Chondrocyte (in vitro differentiated cells): ENCODE measurements at regions not wholly inside any gene's neighbourhood (a gene's known extent, or its start where the extent isn't known, plus 50 kb on each side); places are given as distances from the start of the nearest gene placed in this dataset.
A peak's percentile ranks its signal among the peaks of the same experiment; 100 is the strongest.
"Not testable (repeated sequence)": the region's sequence is repeated elsewhere in the genome, so short reads cannot be mapped to it uniquely, and the experiment has no call there.

ENCODE experiments used
- DNase-seq: peaks from one replicate; pipeline ENCODE4 v3.0.0; 2021; ENCODE audit warnings: mixed read lengths, low spot score
- H3K27ac Mint-ChIP-seq: one replicate; pipeline ENCODE4 v1.8.0; 2021; ENCODE audit warnings: mild to moderate bottlenecking, moderate library complexity, mixed read lengths; ENCODE audit not compliant: unreplicated experiment
- H3K27me3 Mint-ChIP-seq: 2 replicates; pipeline ENCODE4 v1.8.0; 2021; ENCODE audit warnings: low read depth, mixed read lengths
- H3K36me3 Mint-ChIP-seq: 2 replicates; pipeline ENCODE4 v1.8.0; 2021; ENCODE audit warnings: low read depth, mixed read lengths
- H3K4me1 Mint-ChIP-seq: 2 replicates; pipeline ENCODE4 v1.8.0; 2021; ENCODE audit warnings: low read depth, mild to moderate bottlenecking, mixed read lengths
- H3K4me3 Mint-ChIP-seq: one replicate; pipeline ENCODE4 v1.8.0; 2021; ENCODE audit warnings: mild to moderate bottlenecking, moderate library complexity, mixed read lengths; ENCODE audit not compliant: unreplicated experiment
- H3K9me3 Mint-ChIP-seq: 2 replicates; pipeline ENCODE4 v1.8.0; 2021; ENCODE audit warnings: low read depth, mixed read lengths
- TF ChIP-seq, protein P1 (sequence below): fragments of 200-600 bp; sonication (generic); IDR thresholded peaks from 2 replicates; pipeline ENCODE4 v1.5.0; 2021; ENCODE audit warnings: antibody characterized with exemption, mild to moderate bottlenecking, moderate library complexity

DNA sequence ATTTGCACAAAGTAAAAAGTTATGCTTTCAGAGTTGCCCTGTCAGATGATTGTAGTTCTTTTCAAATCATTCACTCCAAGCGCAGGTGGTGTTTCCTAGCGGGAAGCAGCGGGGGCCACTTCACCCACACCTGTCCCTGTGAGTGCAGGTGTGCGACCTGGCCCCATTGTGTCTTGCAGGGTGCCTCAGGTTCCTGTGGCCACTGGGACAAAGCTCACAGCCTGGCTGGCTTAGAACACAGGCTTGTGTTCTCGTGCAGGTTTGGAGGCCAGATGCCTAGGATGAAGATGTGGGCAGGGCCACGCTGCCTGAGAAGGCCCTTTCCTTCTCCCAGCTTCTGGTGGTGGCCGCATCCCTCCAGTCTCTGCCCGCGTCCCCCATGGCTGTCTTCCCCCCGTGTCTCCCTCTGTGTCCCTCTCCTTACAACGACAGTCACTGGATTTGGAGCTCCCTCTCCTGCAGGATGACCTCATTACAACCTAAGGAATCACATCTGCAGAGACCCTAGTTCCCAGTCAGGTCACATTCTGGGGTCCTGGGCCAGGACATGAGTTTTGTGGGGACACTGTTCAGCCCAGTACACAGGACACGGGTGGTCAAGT, 90.5 kb downstream of the NPIPB11 start:
- TF ChIP-seq, protein P1, sequence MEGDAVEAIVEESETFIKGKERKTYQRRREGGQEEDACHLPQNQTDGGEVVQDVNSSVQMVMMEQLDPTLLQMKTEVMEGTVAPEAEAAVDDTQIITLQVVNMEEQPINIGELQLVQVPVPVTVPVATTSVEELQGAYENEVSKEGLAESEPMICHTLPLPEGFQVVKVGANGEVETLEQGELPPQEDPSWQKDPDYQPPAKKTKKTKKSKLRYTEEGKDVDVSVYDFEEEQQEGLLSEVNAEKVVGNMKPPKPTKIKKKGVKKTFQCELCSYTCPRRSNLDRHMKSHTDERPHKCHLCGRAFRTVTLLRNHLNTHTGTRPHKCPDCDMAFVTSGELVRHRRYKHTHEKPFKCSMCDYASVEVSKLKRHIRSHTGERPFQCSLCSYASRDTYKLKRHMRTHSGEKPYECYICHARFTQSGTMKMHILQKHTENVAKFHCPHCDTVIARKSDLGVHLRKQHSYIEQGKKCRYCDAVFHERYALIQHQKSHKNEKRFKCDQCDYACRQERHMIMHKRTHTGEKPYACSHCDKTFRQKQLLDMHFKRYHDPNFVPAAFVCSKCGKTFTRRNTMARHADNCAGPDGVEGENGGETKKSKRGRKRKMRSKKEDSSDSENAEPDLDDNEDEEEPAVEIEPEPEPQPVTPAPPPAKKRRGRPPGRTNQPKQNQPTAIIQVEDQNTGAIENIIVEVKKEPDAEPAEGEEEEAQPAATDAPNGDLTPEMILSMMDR = peak; percentile 57
- Mint-ChIP-seq H3K9me3 (no peaks in the 10 kb centered on the region), H3K27ac (no peak overlapping the region)

DNA sequence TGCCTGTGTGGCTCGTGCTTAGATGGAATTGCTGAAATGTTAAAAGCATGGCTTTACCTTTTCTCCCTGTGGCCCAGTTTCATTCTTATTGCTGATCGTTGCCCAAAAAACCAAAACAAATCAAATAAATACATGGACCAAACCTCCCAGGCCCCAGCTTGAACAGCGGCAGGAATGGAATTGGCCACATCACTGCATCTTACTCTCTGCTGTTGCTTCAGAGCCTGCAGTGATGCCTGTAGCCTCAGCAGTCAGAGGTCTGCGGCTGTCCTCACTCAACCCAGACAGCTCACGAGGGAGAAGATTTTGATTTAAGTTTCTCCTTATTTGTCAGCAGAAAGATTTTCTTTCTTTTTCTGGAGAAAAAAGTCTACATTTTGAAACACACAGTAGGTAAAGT, 91.5 kb downstream of the NPIPB11 start:
- Mint-ChIP-seq H3K4me1 (peaks cover 48% of the 10 kb centered on the region), H3K36me3 (no peaks in the 10 kb centered on the region)
- no peak for DNase-seq

More for the DNA sequence above, 90.5 kb downstream of the NPIPB11 start:
- no peaks in the 10 kb centered on the region for H3K27me3 Mint-ChIP-seq
- no peak overlapping the region for H3K4me3 Mint-ChIP-seq
- no peaks in the 10 kb centered on the region for H3K36me3 Mint-ChIP-seq
- peaks cover 48% of the 10 kb centered on the region for H3K4me1 Mint-ChIP-seq
- no peak for DNase-seq

DNA sequence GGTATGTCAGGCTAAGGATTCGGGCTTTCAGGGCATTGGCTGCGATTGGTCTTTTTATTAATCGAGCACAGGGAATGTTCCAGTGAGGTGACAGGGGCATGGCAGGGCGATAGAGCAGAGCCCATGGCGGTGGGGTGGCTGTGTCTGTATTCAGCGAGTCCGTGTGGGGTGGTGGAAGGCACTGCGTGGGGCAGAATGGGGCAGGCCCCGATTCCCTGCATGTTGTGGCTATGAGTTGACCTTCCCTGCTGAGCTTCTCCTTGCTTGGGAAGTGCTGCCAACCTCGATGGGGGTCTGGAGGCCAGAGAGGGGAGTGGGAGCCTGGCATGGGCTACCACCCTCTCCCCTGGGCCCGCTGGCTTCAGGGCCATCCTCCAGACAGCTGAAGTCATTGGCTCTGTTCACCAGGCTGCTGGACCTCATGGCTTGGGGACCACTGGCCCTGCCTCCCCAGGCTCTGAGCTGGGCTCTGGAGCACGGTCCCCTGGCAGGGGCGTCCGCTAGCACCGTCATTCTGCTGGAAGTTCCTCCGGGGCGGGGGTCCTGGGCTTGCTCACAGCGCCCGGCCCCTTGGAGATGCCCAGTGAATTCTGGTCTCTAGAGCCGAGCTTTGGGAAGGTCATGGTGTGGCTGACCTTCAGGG, 92.1 kb downstream of the NPIPB11 start:
- Mint-ChIP-seq H3K4me1 (peaks cover 48% of the 10 kb centered on the region), H3K36me3 (no peaks in the 10 kb centered on the region), H3K9me3 (no peaks in the 10 kb centered on the region), H3K4me3 (no peak overlapping the region), H3K27ac (no peak overlapping the region), H3K27me3 (no peaks in the 10 kb centered on the region)
- DNase-seq = no peak
- TF ChIP-seq, protein P1 = no peak

More for the DNA sequence above, 91.5 kb downstream of the NPIPB11 start:
- H3K27me3 Mint-ChIP-seq = no peaks in the 10 kb centered on the region
- no peaks in the 10 kb centered on the region for H3K9me3 Mint-ChIP-seq
- TF ChIP-seq, protein P1 = no peak
- H3K27ac Mint-ChIP-seq = no peak overlapping the region
- H3K4me3 Mint-ChIP-seq = no peak overlapping the region

DNA sequence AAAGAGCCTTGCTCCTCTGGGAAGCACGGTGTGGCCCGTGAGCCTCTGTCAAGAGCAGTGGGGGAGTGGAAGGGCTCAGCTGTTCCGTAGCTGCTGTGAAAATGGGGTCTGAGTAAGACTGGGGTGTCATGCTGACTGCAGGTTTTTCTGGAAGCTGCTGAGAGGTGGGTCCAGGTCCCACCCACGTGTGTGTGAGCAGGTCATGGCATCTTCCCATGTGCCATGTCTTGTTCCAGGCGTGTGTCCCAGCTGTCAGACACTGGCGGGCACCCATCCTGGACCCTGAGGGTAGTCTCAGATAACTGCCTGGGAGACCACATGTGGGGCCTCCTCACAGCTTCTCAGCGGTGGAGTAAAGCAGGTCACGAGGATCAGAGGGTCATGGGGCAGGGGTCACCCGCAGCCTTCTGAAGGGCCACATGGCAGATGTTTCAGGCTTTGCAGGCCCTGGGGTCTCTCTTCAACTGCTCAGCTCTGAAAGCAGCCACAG, 92.9 kb downstream of the NPIPB11 start:
- DNase-seq = no peak
- Mint-ChIP-seq H3K9me3 (no peaks in the 10 kb centered on the region), H3K27me3 (no peaks in the 10 kb centered on the region), H3K4me3 (peak overlapping the region; percentile 19), H3K27ac (no peak overlapping the region), H3K36me3 (no peaks in the 10 kb centered on the region), H3K4me1 (peaks cover 51% of the 10 kb centered on the region)
- TF ChIP-seq, protein P1 = no peak

DNA sequence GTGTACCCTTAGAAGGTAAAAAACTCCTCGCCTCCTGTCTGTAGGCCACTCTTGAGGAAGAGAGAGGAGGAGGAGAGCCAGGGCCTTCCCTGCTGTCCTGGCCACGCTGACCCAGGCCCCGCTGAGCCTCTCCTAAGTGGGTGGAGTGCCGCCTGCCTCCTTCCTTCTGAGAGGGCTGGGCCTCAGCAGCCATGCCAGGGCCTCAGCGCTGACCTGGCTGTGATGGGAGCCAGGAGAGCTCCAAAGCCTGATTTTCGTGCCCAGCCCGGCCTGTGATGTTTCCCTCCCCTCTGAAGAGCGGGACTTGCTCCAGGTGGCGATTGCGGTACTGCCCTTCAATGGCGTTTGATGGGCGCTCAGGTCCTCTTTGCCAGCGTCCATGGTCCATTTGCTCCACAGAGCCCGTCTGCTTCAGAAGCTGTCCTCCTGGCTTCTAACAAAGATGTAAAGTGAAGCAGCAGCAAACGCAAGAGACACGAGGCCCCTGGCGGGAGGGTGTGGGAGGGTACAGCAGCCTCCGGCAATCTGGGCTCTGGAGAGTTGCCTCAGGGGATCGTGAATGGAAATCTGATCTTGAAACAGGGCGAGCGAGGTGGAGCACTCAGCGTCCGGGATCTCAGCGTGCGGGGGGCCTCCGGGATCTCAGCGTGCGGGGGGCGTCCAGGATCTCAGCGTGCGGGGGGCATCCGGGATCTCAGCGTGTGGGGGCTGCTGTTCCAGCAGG, 93.5 kb downstream of the NPIPB11 start:
- Mint-ChIP-seq H3K4me3 (peak overlapping the region; percentile 19), H3K36me3 (no peaks in the 10 kb centered on the region), H3K9me3 (no peaks in the 10 kb centered on the region), H3K27me3 (no peaks in the 10 kb centered on the region), H3K4me1 (peaks cover 51% of the 10 kb centered on the region), H3K27ac (no peak overlapping the region)
- DNase-seq = no peak
- TF ChIP-seq, protein P1 = no peak

DNA sequence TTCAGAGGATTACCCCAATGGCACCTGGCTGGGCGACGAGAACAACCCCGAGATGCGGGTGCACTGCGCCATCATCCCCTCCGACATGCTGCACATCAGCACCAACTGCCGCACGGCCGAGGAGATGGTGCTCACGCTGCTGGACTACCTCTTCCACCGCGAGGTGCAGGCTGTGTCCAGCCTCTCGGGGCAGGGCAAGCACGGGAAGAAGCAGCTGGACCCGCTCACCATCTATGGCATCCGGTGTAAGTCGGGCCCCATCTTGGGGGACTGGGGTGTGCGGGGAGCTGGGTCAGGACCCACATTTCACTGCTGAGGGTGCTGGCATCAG, 94.2 kb downstream of the NPIPB11 start:
- H3K36me3 Mint-ChIP-seq, H3K4me3 Mint-ChIP-seq, H3K9me3 Mint-ChIP-seq, H3K27ac Mint-ChIP-seq, H3K27me3 Mint-ChIP-seq, DNase-seq: not testable (repeated sequence)
- peaks cover 52% of the 10 kb centered on the region for H3K4me1 Mint-ChIP-seq
